ENCODE measurements at regions not wholly inside any gene's neighbourhood (a gene's known extent, or its start where the extent isn't known, plus 50 kb on each side); places are given as distances from the start of the nearest gene placed in this dataset.

DNA sequence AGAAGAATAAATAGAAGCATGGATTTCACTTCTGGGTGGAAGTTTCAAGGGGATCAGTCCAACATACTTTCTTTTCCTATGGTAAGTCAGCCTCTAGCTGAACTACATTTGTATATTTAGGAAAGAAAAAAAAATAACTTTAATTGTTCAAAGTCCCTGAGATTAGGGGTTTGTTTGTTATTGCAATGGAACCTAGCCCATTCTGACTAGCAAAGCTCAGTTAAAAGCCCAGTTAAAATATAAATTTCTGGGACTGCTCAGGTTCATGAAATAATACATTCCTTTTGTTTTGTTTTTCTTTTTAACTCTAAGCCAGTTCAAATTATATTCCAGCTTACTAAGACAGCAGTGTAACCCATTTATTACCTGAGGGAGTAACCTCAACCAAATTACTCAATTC lies 2069.6 kb upstream of the CELF4 start:
- TF ChIP-seq, protein P1, sequence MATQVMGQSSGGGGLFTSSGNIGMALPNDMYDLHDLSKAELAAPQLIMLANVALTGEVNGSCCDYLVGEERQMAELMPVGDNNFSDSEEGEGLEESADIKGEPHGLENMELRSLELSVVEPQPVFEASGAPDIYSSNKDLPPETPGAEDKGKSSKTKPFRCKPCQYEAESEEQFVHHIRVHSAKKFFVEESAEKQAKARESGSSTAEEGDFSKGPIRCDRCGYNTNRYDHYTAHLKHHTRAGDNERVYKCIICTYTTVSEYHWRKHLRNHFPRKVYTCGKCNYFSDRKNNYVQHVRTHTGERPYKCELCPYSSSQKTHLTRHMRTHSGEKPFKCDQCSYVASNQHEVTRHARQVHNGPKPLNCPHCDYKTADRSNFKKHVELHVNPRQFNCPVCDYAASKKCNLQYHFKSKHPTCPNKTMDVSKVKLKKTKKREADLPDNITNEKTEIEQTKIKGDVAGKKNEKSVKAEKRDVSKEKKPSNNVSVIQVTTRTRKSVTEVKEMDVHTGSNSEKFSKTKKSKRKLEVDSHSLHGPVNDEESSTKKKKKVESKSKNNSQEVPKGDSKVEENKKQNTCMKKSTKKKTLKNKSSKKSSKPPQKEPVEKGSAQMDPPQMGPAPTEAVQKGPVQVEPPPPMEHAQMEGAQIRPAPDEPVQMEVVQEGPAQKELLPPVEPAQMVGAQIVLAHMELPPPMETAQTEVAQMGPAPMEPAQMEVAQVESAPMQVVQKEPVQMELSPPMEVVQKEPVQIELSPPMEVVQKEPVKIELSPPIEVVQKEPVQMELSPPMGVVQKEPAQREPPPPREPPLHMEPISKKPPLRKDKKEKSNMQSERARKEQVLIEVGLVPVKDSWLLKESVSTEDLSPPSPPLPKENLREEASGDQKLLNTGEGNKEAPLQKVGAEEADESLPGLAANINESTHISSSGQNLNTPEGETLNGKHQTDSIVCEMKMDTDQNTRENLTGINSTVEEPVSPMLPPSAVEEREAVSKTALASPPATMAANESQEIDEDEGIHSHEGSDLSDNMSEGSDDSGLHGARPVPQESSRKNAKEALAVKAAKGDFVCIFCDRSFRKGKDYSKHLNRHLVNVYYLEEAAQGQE (IDR thresholded peaks at IDR 0.05) = no peak
- no peak for TF ChIP-seq RXRA (IDR thresholded peaks at IDR 0.05)
- TF ChIP-seq, protein P2, sequence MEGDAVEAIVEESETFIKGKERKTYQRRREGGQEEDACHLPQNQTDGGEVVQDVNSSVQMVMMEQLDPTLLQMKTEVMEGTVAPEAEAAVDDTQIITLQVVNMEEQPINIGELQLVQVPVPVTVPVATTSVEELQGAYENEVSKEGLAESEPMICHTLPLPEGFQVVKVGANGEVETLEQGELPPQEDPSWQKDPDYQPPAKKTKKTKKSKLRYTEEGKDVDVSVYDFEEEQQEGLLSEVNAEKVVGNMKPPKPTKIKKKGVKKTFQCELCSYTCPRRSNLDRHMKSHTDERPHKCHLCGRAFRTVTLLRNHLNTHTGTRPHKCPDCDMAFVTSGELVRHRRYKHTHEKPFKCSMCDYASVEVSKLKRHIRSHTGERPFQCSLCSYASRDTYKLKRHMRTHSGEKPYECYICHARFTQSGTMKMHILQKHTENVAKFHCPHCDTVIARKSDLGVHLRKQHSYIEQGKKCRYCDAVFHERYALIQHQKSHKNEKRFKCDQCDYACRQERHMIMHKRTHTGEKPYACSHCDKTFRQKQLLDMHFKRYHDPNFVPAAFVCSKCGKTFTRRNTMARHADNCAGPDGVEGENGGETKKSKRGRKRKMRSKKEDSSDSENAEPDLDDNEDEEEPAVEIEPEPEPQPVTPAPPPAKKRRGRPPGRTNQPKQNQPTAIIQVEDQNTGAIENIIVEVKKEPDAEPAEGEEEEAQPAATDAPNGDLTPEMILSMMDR (IDR thresholded peaks at IDR 0.05; ENCODE audit: low read depth, low read length, missing input control) = no peak

Data from liver (tissue), 3 donors.